ENCODE measurements at regions not wholly inside any gene's neighbourhood (a gene's known extent, or its start where the extent isn't known, plus 50 kb on each side); places are given as distances from the start of the nearest gene placed in this dataset.

DNA sequence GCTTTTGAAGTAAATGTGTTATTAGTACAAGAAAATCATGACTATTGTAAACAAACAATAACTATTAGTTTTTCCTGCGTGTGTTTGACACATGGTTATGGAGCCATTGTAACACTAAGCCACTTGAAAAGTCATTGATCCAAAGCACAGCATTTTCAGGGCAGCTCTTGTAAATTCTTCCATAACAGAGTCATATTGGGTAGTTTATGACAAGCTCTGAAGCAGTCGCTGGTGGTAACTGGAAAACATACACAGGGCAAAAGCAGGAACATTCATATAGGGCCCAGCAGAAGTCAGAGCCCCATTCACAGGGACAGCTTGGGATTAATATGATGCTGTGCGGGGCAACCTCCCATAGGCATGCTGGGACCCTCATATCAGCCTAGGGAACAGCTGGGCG, 483.2 kb upstream of the PTBP2 start:
- TF ChIP-seq, protein P1, sequence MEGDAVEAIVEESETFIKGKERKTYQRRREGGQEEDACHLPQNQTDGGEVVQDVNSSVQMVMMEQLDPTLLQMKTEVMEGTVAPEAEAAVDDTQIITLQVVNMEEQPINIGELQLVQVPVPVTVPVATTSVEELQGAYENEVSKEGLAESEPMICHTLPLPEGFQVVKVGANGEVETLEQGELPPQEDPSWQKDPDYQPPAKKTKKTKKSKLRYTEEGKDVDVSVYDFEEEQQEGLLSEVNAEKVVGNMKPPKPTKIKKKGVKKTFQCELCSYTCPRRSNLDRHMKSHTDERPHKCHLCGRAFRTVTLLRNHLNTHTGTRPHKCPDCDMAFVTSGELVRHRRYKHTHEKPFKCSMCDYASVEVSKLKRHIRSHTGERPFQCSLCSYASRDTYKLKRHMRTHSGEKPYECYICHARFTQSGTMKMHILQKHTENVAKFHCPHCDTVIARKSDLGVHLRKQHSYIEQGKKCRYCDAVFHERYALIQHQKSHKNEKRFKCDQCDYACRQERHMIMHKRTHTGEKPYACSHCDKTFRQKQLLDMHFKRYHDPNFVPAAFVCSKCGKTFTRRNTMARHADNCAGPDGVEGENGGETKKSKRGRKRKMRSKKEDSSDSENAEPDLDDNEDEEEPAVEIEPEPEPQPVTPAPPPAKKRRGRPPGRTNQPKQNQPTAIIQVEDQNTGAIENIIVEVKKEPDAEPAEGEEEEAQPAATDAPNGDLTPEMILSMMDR (IDR thresholded peaks at IDR 0.05; ENCODE audit: insufficient read depth, low read depth, low read length), result no peak
- no peak for TF ChIP-seq EZH2 (IDR thresholded peaks at IDR 0.05; ENCODE audit: insufficient read depth, low read length)

All from astrocyte (in vitro differentiated cells and primary cell).